ENCODE measurements at regions not wholly inside any gene's neighbourhood (a gene's known extent, or its start where the extent isn't known, plus 50 kb on each side); places are given as distances from the start of the nearest gene placed in this dataset.

- FAIRE-seq: no peak
Measured at GRCh38 chr10:3290550-3290949, 118.0 kb upstream of the PITRM1 start.

- no peak for FAIRE-seq
Measured at GRCh38 chr10:3287572-3288445, 115.2 kb upstream of the PITRM1 start.

GRCh38 chr10:3282674-3283017, 110.1 kb upstream of the PITRM1 start:
- no peak for FAIRE-seq

- no peak for FAIRE-seq
Measured at GRCh38 chr10:3281941-3282673, 109.5 kb upstream of the PITRM1 start.

GRCh38 chr10:3278771-3279170, 106.2 kb upstream of the PITRM1 start:
- no peak for FAIRE-seq

- no peak for FAIRE-seq
Measured at GRCh38 chr10:3277566-3277965, 105.0 kb upstream of the PITRM1 start.

GRCh38 chr10:3274414-3274813, 101.8 kb upstream of the PITRM1 start:
- no peak for FAIRE-seq

- FAIRE-seq: no peak
Measured at GRCh38 chr10:3273966-3274365, 101.4 kb upstream of the PITRM1 start.

- FAIRE-seq: no peak
Measured at GRCh38 chr10:3272300-3272699, 99.7 kb upstream of the PITRM1 start.

- no peak for FAIRE-seq
Measured at GRCh38 chr10:3271354-3272115, 99.0 kb upstream of the PITRM1 start.

GRCh38 chr10:3270577-3271316, 98.2 kb upstream of the PITRM1 start:
- no peak for FAIRE-seq

- FAIRE-seq: no peak
Measured at GRCh38 chr10:3268025-3268424, 95.4 kb upstream of the PITRM1 start.

- no peak for FAIRE-seq
Measured at GRCh38 chr10:3265088-3265487, 92.5 kb upstream of the PITRM1 start.

GRCh38 chr10:3264161-3264761, 91.7 kb upstream of the PITRM1 start:
- no peak for FAIRE-seq

- FAIRE-seq: no peak
Measured at GRCh38 chr10:3263747-3264146, 91.2 kb upstream of the PITRM1 start.

- FAIRE-seq: no peak
Measured at GRCh38 chr10:3263082-3263481, 90.5 kb upstream of the PITRM1 start.

GRCh38 chr10:3261921-3262320, 89.3 kb upstream of the PITRM1 start:
- FAIRE-seq: no peak

- FAIRE-seq: no peak
Measured at GRCh38 chr10:3260066-3260834, 87.7 kb upstream of the PITRM1 start.

GRCh38 chr10:3259499-3259898, 86.9 kb upstream of the PITRM1 start:
- FAIRE-seq: no peak

- FAIRE-seq: no peak
Measured at GRCh38 chr10:3258394-3258793, 85.8 kb upstream of the PITRM1 start.

- FAIRE-seq: no peak
Measured at GRCh38 chr10:3255616-3256015, 83.0 kb upstream of the PITRM1 start.

- FAIRE-seq: no peak
Measured at GRCh38 chr10:3255075-3255474, 82.5 kb upstream of the PITRM1 start.

Measured in TTC549 (cell line).